Dermis microvascular lymphatic vessel endothelial cell (primary cell): ENCODE measurements at regions not wholly inside any gene's neighbourhood (a gene's known extent, or its start where the extent isn't known, plus 50 kb on each side); places are given as distances from the start of the nearest gene placed in this dataset.
"Not testable (repeated sequence)": the region's sequence is repeated elsewhere in the genome, so short reads cannot be mapped to it uniquely, and the experiment has no call there.

ENCODE experiments used
- DNase-seq, 2 donors: peaks; one replicate each; pipeline versions ENCODE4 v3.0.0 to v3.0.0-alpha.2; 2010; ENCODE audit warnings: low read depth in 2 of 2

- DNase-seq, result no peak
These were observed 107.8 kb upstream of the CCN2 start for GRCh38 chr6:132058975-132059374.

GRCh38 chr6:132054525-132054924, 103.4 kb upstream of the CCN2 start:
- no peak for DNase-seq

DNA sequence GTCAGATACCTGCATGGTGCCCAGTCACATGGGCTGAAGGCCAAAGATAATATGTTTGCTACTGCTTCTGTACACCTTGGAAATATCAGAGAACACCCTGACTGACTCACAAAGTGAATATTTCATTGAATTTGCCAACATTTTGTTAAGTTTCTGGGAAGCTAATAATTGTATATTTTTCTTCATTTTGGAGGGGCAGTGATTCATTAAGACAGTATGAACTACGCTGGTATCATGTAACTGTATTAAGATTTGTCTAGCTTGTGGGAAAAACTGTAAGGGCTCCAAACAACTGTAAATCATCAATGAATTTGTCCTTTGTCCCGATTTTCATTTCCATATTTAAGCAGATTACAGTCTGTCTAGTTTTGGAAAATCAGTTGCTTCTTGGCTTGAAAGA, 102.3 kb upstream of the CCN2 start:
- DNase-seq, result no peak

GRCh38 chr6:132052096-132052495, 100.9 kb upstream of the CCN2 start:
- no peak for DNase-seq

- DNase-seq, result no peak
These were observed 94.7 kb upstream of the CCN2 start for GRCh38 chr6:132045877-132046276.

DNA sequence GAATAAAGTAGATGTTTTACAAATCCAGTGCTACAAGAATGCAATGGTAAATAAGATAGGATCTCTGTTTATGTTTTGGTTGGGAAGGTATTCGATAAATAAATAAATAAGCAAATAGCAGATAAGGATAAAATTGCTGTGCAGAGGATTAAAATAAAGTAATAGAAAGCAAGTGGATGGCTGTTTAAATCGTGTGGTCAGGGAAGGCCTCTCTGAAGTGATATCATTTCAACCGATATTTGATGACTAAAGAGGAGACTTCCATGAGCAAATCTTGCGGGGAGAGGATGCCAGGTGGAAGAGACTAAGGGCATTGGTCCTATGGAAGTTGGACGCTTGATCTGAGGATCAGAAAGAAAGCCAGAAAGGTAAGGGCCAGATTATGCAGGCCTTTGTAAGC, 92.0 kb upstream of the CCN2 start:
- DNase-seq, result no peak

- DNase-seq, result no peak
These were observed 90.5 kb upstream of the CCN2 start for GRCh38 chr6:132041706-132042105.

- no peak for DNase-seq
These were observed 76.9 kb upstream of the CCN2 start for GRCh38 chr6:132028029-132028428.

GRCh38 chr6:132025468-132025867, 74.3 kb upstream of the CCN2 start:
- DNase-seq, result no peak

- peak in 1 of 2 donors; percentile 7 for DNase-seq
These were observed 72.3 kb upstream of the CCN2 start for GRCh38 chr6:132023490-132023889.

DNA sequence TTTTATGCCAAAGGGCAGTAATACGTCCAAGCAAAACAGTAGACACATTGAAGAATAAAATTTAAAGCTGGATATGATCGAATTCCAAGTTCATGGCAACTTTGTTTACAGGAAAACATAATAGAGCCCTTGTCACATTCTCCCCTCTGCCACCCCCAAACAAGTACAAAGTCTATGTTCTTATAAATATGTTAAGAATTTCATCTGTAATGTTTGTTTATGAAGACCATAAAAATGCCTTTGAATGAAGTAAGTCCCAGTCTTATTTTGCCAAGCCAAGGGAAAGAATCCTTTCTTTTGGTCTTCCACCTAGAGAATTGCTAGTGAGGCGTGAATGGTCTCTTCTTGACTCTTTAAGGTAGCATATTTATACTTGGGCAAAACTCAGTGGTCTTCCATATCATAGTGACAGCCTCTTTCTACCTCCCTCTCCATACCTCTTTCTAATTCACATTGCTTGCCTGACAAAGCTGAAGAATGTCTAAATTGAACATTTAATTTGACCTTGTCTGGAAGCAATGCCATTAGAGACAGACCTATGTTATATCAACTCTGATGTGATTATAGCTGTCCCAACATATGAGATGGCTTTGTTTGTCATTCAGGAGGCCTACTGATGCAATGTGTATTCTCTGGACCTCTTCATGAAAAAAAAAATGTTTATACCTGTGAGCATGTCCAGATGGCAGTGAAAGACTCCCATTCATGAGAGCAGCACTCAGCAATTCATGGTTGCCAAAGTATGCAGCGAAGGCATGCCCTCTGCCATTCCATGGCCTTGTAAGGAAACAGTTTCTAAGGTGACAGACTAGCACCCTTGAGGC, 70.6 kb upstream of the CCN2 start:
- no peak for DNase-seq

GRCh38 chr6:132020918-132021317, 69.7 kb upstream of the CCN2 start:
- not testable (repeated sequence) for DNase-seq

- DNase-seq, result no peak
These were observed 69.0 kb upstream of the CCN2 start for GRCh38 chr6:132020138-132020581.

DNA sequence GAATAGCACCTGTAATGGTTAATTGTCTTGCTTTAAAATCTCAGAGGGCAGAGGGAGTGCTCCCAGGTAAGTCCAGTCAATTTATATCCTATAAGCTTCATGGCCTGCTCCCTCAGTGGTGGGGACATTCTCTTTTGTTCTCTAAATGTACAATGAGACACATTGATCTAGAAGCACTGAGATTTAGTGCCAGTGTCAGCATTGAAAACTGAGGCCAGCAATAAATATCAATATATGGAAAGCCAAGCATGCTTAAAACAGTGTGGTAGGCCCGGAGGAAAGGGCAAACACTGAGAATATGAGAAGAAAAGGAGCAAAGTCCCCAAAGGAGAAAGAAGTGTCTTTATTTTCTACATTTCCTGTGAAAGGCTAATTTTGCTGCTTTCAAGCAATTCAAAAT, 68.4 kb upstream of the CCN2 start:
- no peak for DNase-seq

- DNase-seq, result no peak
These were observed 66.8 kb upstream of the CCN2 start for GRCh38 chr6:132017942-132018341.

DNA sequence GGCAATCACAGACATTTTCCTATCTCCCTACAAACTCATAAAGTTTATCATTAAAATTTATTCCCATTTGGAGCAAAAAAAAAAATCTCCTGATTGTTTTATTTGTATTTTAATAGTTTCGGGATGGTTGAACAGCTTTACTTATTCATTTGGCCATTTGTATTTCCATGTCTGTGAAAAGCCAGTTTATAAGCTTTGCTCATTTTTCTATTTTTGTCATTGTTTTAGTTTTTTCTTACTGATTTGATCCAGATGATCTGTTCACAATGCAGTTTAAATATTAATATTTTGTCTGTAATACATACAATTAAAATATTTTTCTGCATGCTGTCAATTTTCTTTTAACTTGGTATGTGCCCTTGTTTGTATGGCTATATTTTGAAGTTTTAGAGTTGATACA, 65.2 kb upstream of the CCN2 start:
- DNase-seq, result no peak

DNA sequence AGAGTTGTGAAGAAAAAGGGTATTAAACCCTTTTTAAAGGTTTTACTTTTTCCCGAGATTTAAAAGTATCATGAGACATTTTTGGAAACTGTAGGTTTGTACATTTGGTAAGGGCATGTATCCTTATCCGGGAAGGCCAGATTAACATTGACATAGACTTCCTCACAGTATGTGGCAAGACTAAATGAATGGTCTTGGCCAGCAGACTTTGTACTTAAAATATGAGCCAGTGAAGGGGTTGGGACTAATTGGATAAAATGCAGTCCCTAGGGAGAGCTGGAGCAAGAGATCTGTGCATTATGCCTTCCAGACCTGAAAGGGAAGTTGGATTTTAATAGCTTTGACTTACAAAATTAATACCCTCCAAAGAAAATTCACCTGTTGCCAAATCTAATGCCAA, 60.4 kb upstream of the CCN2 start:
- DNase-seq, result no peak

- DNase-seq, result no peak
These were observed 58.0 kb upstream of the CCN2 start for GRCh38 chr6:132009175-132009574.

- DNase-seq, result no peak
These were observed 56.5 kb upstream of the CCN2 start for GRCh38 chr6:132007474-132008190.

- peak in 1 of 2 donors; percentile 49 for DNase-seq
These were observed 54.0 kb upstream of the CCN2 start for GRCh38 chr6:132005178-132005577.

- no peak for DNase-seq
These were observed 53.5 kb upstream of the CCN2 start for GRCh38 chr6:132004668-132005067.

- no peak for DNase-seq
These were observed 52.5 kb upstream of the CCN2 start for GRCh38 chr6:132003516-132004178.
